Liver (tissue), 8 donors: ENCODE measurements at regions not wholly inside any gene's neighbourhood (a gene's known extent, or its start where the extent isn't known, plus 50 kb on each side); places are given as distances from the start of the nearest gene placed in this dataset.
"Not testable (repeated sequence)": the region's sequence is repeated elsewhere in the genome, so short reads cannot be mapped to it uniquely, and the experiment has no call there.

ENCODE experiments used
- DNase-seq: peaks from one replicate; pipeline ENCODE4 v3.0.0-alpha.2; 2017; ENCODE audit warnings: low spot score
- H3K27ac ChIP-seq, 2 donors: one replicate each; pipeline ENCODE4 v1.7.0; 2013; ENCODE audit warnings: inconsistent platforms in 2 of 2, low read length in 2 of 2, control low read depth in 1 of 2, low read depth in 1 of 2, mild to moderate bottlenecking in 1 of 2
- H3K27me3 ChIP-seq, 4 donors: one replicate each; pipeline versions ENCODE4 v1.6.1 to v1.7.0; 2013; ENCODE audit warnings: low read length in 3 of 4, inconsistent platforms in 1 of 4, mild to moderate bottlenecking in 1 of 4, moderate library complexity in 1 of 4; ENCODE audit not compliant: control insufficient read depth in 4 of 4, insufficient read depth in 4 of 4
- H3K36me3 ChIP-seq, 4 donors: one replicate each; pipeline versions ENCODE4 v1.6.1 to v1.7.0; 2013; ENCODE audit warnings: low read length in 3 of 4, mild to moderate bottlenecking in 3 of 4, low read depth in 1 of 4, moderate library complexity in 1 of 4; ENCODE audit not compliant: control insufficient read depth in 4 of 4, insufficient read depth in 3 of 4
- H3K4me1 ChIP-seq, 4 donors: one replicate each; pipeline versions ENCODE4 v1.6.1 to v1.7.0; 2013; ENCODE audit warnings: low read length in 3 of 4, mild to moderate bottlenecking in 3 of 4, moderate library complexity in 1 of 4; ENCODE audit not compliant: control insufficient read depth in 4 of 4, insufficient read depth in 4 of 4
- H3K4me3 ChIP-seq, 3 donors: one replicate each; pipeline versions ENCODE4 v1.6.1 to v1.7.0; 2013; ENCODE audit warnings: low read length in 3 of 3, control low read depth in 1 of 3, low read depth in 1 of 3, mild to moderate bottlenecking in 1 of 3
- H3K9ac ChIP-seq, 2 donors: one replicate each; pipeline ENCODE4 v1.7.0; 2013; ENCODE audit warnings: low read length in 2 of 2, mild to moderate bottlenecking in 2 of 2, moderate library complexity in 2 of 2, control low read depth in 1 of 2, low read depth in 1 of 2
- H3K9me3 ChIP-seq, 4 donors: one replicate each; pipeline versions ENCODE4 v1.6.1 to v1.7.0; 2013; ENCODE audit warnings: low read length in 3 of 4; ENCODE audit not compliant: control insufficient read depth in 4 of 4
- ATF3 ChIP-seq: IDR thresholded peaks from 2 replicates; pipeline ENCODE4 v1.6.1; 2016; ENCODE audit warnings: antibody characterized with exemption
- CTCF ChIP-seq: fragments of 150-350 bp; IDR thresholded peaks from 2 replicates; pipeline ENCODE4 v1.5.1; 2017; ENCODE audit warnings: improper control_type of control experiment, low read depth, low read length; ENCODE audit not compliant: missing input control
- EGR1 ChIP-seq, 2 donors: IDR thresholded peaks; 2 replicates each; pipeline ENCODE4 v1.6.1; 2016 to 2018; ENCODE audit warnings: antibody characterized with exemption in 2 of 2, low read depth in 2 of 2
- FOXA1 ChIP-seq: IDR thresholded peaks from 2 replicates; pipeline ENCODE4 v1.6.1; 2016; ENCODE audit warnings: antibody characterized with exemption
- FOXA2 ChIP-seq: IDR thresholded peaks from 2 replicates; pipeline ENCODE4 v1.6.1; 2016; ENCODE audit warnings: antibody characterized with exemption
- GABPA ChIP-seq, 2 donors: IDR thresholded peaks in 1 of 2; conservative IDR thresholded peaks in 1 of 2; 2 replicates each; pipeline ENCODE4 v1.6.1; 2016; ENCODE audit warnings: antibody characterized with exemption in 2 of 2, mild to moderate bottlenecking in 1 of 2, moderate library complexity in 1 of 2
- HNF4A ChIP-seq, 2 donors: conservative IDR thresholded peaks; 2 replicates each; pipeline ENCODE4 v1.6.1; 2016; ENCODE audit warnings: antibody characterized with exemption in 2 of 2, mild to moderate bottlenecking in 2 of 2
- HNF4G ChIP-seq: IDR thresholded peaks from 2 replicates; pipeline ENCODE4 v1.6.1; 2016; ENCODE audit warnings: antibody characterized with exemption
- MAX ChIP-seq: IDR thresholded peaks from 2 replicates; pipeline ENCODE4 v1.6.1; 2016; ENCODE audit warnings: antibody characterized with exemption
- NR2F2 ChIP-seq: IDR thresholded peaks from 2 replicates; pipeline ENCODE4 v1.6.1; 2016; ENCODE audit warnings: antibody characterized with exemption
- RAD21 ChIP-seq, 2 donors: IDR thresholded peaks; 2 replicates each; pipeline ENCODE4 v1.6.1; 2016; ENCODE audit warnings: antibody characterized with exemption in 2 of 2, mild to moderate bottlenecking in 2 of 2
- RXRA ChIP-seq, 2 donors: IDR thresholded peaks; 2 replicates each; pipeline ENCODE4 v1.6.1; 2017 to 2018; ENCODE audit warnings: antibody characterized with exemption in 2 of 2, mild to moderate bottlenecking in 1 of 2
- SP1 ChIP-seq: IDR thresholded peaks from 2 replicates; pipeline ENCODE4 v1.6.1; 2018; ENCODE audit warnings: antibody characterized with exemption, mild to moderate bottlenecking
- TAF1 ChIP-seq: conservative IDR thresholded peaks from 2 replicates; pipeline ENCODE4 v1.6.1; 2016; ENCODE audit warnings: antibody characterized with exemption, mild to moderate bottlenecking
- YY1 ChIP-seq: IDR thresholded peaks from 2 replicates; pipeline ENCODE4 v1.6.1; 2016; ENCODE audit warnings: antibody characterized with exemption, mild to moderate bottlenecking
- WGBS: extraction: QIAGEN DNeasy Blood & Tissue Kit; methylation state at CpG from one replicate; pipeline ENCODE4 v1.1.7; 2013; 5-methylcytosine and 5-hydroxymethylcytosine counted together
- TF ChIP-seq, protein P1 (sequence below): IDR thresholded peaks from 2 replicates; pipeline ENCODE4 v1.6.1; 2016; ENCODE audit warnings: antibody characterized with exemption
- donor health status: healthy.
- donor health status: healthy.
- donor health status: healthy.
- donor health status: healthy.
- donor health status: healthy.

DNA sequence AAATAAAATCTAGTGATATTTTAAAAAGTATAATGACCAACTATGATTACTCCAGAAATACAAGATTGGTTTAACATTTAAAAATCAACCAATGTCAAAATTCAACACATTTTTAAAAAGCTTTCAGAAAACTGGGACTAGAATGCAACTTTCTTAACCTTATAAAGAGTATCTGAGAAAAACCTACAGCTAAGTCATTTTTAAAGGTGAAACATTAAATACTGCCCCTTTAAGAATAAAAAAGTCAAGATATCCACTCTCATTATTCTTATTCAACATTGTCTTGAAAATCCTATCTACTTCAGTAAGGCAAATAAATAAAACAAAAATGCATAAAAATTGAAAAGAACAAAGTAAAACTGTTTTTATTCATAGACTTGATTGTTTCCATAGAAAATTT lies 673.2 kb downstream of the UQCRFS1 start:
- Histone ChIP-seq H3K4me3 (no peak overlapping the region), H3K9me3 (no peaks in the 10 kb centered on the region), H3K9ac (no peak overlapping the region), H3K4me1 (no peaks in the 10 kb centered on the region), H3K36me3 (no peaks in the 10 kb centered on the region), H3K27ac (no peak overlapping the region), H3K27me3 (no peaks in the 10 kb centered on the region)
- no peak for DNase-seq
- no peak for TF ChIP-seq ATF3

- not testable (repeated sequence) for DNase-seq, H3K27me3 ChIP-seq, H3K9ac ChIP-seq, H3K9me3 ChIP-seq, H3K36me3 ChIP-seq, H3K4me1 ChIP-seq, H3K4me3 ChIP-seq, H3K27ac ChIP-seq
- WGBS: 91% methylated on average over 1 of the region's 2 CpGs
Measured at GRCh38 chr19:28538579-28538978, 674.4 kb downstream of the UQCRFS1 start.

- Histone ChIP-seq H3K4me1 (no peaks in the 10 kb centered on the region), H3K9ac (no peak overlapping the region), H3K9me3 (no peaks in the 10 kb centered on the region), H3K27me3 (no peaks in the 10 kb centered on the region), H3K27ac (no peak overlapping the region), H3K4me3 (no peak overlapping the region), H3K36me3 (no peaks in the 10 kb centered on the region)
- no peak for DNase-seq
- TF ChIP-seq GABPA (IDR thresholded peaks at IDR 0.05 in 1 of 2, conservative IDR thresholded peaks at IDR 0.05 in 1 of 2) (no peak), NR2F2 (no peak), EGR1 (IDR thresholded peaks at IDR 0.05; ENCODE audit: low read depth in 2 of 2) (no peak), MAX (no peak), HNF4G (no peak), CTCF (no peak), FOXA2 (no peak), HNF4A (conservative IDR thresholded peaks at IDR 0.05) (no peak), YY1 (no peak), SP1 (no peak), ATF3 (no peak), RAD21 (IDR thresholded peaks at IDR 0.05) (no peak), FOXA1 (no peak), RXRA (IDR thresholded peaks at IDR 0.05) (no peak), TAF1 (no peak)
- TF ChIP-seq, protein P1, sequence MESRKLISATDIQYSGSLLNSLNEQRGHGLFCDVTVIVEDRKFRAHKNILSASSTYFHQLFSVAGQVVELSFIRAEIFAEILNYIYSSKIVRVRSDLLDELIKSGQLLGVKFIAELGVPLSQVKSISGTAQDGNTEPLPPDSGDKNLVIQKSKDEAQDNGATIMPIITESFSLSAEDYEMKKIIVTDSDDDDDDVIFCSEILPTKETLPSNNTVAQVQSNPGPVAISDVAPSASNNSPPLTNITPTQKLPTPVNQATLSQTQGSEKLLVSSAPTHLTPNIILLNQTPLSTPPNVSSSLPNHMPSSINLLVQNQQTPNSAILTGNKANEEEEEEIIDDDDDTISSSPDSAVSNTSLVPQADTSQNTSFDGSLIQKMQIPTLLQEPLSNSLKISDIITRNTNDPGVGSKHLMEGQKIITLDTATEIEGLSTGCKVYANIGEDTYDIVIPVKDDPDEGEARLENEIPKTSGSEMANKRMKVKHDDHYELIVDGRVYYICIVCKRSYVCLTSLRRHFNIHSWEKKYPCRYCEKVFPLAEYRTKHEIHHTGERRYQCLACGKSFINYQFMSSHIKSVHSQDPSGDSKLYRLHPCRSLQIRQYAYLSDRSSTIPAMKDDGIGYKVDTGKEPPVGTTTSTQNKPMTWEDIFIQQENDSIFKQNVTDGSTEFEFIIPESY: no peak
- WGBS: 87% methylated on average over 2 of the region's 2 CpGs
Measured at GRCh38 chr19:28537896-28538295, 675.1 kb downstream of the UQCRFS1 start.
